ENCODE measurements at regions not wholly inside any gene's neighbourhood (a gene's known extent, or its start where the extent isn't known, plus 50 kb on each side); places are given as distances from the start of the nearest gene placed in this dataset.

- 94% methylated on average over 6 of the region's 8 CpGs for WGBS (ENCODE audit: insufficient coverage)
- H3K27me3 ChIP-seq (replicated peaks in 2 of 5; ENCODE audit: control insufficient read depth in 4 of 5, insufficient read depth in 5 of 5, low read length in 4 of 5) = no peaks in the 10 kb centered on the region
These were observed 699.4 kb downstream of the SLITRK1 start for GRCh38 chr13:83182845-83183244.

GRCh38 chr13:83178008-83178407, 704.3 kb downstream of the SLITRK1 start:
- CTCF ChIA-PET = no interaction called here
- peaks cover 0 to 3% (median 0%) of the 10 kb centered on the region in 5 experiments for H3K9me3 ChIP-seq (ENCODE audit: control extremely low read depth in 1 of 5, control insufficient read depth in 4 of 5, insufficient read depth in 2 of 5, low read depth in 1 of 5, low read length in 4 of 5)
- H3K27ac ChIP-seq (ENCODE audit: insufficient read depth in 1 of 2, low read depth in 1 of 2, low read length in 2 of 2, poor library complexity in 1 of 2, severe bottlenecking in 2 of 2) = no peak overlapping the region
- H3K36me3 ChIP-seq (ENCODE audit: control insufficient read depth in 4 of 4, insufficient read depth in 4 of 4, low read length in 3 of 4) = no peaks in the 10 kb centered on the region
- WGBS (ENCODE audit: insufficient coverage) = no CpG with 5 or more reads among the region's 1 CpG
- DNase-seq = no peak
- no peaks in the 10 kb centered on the region for H3K4me1 ChIP-seq (ENCODE audit: control extremely low read depth in 1 of 4, control insufficient read depth in 4 of 4, insufficient read depth in 4 of 4, low read length in 3 of 4)
- no peak overlapping the region for H3K4me3 ChIP-seq (ENCODE audit: control insufficient read depth in 1 of 7, extremely low read depth in 1 of 7, insufficient read depth in 4 of 7, low read depth in 2 of 7, low read length in 6 of 7)
- H3K27me3 ChIP-seq (replicated peaks in 2 of 5; ENCODE audit: control insufficient read depth in 4 of 5, insufficient read depth in 5 of 5, low read length in 4 of 5) = no peaks in the 10 kb centered on the region
- POLR2A ChIA-PET = no interaction called here

More at GRCh38 chr13:83182845-83183244, 699.4 kb downstream of the SLITRK1 start:
- no peak overlapping the region for H3K4me3 ChIP-seq (ENCODE audit: control insufficient read depth in 1 of 7, extremely low read depth in 1 of 7, insufficient read depth in 4 of 7, low read depth in 2 of 7, low read length in 6 of 7)
- no peaks in the 10 kb centered on the region for H3K4me1 ChIP-seq (ENCODE audit: control extremely low read depth in 1 of 4, control insufficient read depth in 4 of 4, insufficient read depth in 4 of 4, low read length in 3 of 4)
- CTCF ChIA-PET = no interaction called here
- no peak for DNase-seq
- H3K9me3 ChIP-seq (ENCODE audit: control extremely low read depth in 1 of 5, control insufficient read depth in 4 of 5, insufficient read depth in 2 of 5, low read depth in 1 of 5, low read length in 4 of 5) = peaks cover 0 to 15% (median 5%) of the 10 kb centered on the region in 5 experiments
- H3K36me3 ChIP-seq (ENCODE audit: control insufficient read depth in 4 of 4, insufficient read depth in 4 of 4, low read length in 3 of 4) = no peaks in the 10 kb centered on the region
- no peak overlapping the region for H3K27ac ChIP-seq (ENCODE audit: insufficient read depth in 1 of 2, low read depth in 1 of 2, low read length in 2 of 2, poor library complexity in 1 of 2, severe bottlenecking in 2 of 2)
- POLR2A ChIA-PET = no interaction called here

GRCh38 chr13:83168590-83168989, 713.7 kb downstream of the SLITRK1 start:
- Histone ChIP-seq H3K36me3 (ENCODE audit: control insufficient read depth in 4 of 4, insufficient read depth in 4 of 4, low read length in 3 of 4) (no peaks in the 10 kb centered on the region), H3K4me1 (ENCODE audit: control extremely low read depth in 1 of 4, control insufficient read depth in 4 of 4, insufficient read depth in 4 of 4, low read length in 3 of 4) (no peaks in the 10 kb centered on the region), H3K4me3 (ENCODE audit: control insufficient read depth in 1 of 7, extremely low read depth in 1 of 7, insufficient read depth in 4 of 7, low read depth in 2 of 7, low read length in 6 of 7) (no peak overlapping the region), H3K9me3 (ENCODE audit: control extremely low read depth in 1 of 5, control insufficient read depth in 4 of 5, insufficient read depth in 2 of 5, low read depth in 1 of 5, low read length in 4 of 5) (peaks cover 0 to 4% (median 0%) of the 10 kb centered on the region in 5 experiments), H3K27ac (ENCODE audit: insufficient read depth in 1 of 2, low read depth in 1 of 2, low read length in 2 of 2, poor library complexity in 1 of 2, severe bottlenecking in 2 of 2) (no peak overlapping the region), H3K27me3 (replicated peaks in 2 of 5; ENCODE audit: control insufficient read depth in 4 of 5, insufficient read depth in 5 of 5, low read length in 4 of 5) (no peaks in the 10 kb centered on the region)
- CTCF ChIA-PET = no interaction called here
- POLR2A ChIA-PET = no interaction called here
- no CpG with 5 or more reads among the region's 1 CpG for WGBS (ENCODE audit: insufficient coverage)
- DNase-seq = no peak

- 97% methylated on average over 3 of the region's 3 CpGs for WGBS (ENCODE audit: insufficient coverage)
These were observed 715.1 kb downstream of the SLITRK1 start for GRCh38 chr13:83167203-83167602.

GRCh38 chr13:83166550-83166949, 715.7 kb downstream of the SLITRK1 start:
- no peaks in the 10 kb centered on the region for H3K27me3 ChIP-seq (replicated peaks in 2 of 5; ENCODE audit: control insufficient read depth in 4 of 5, insufficient read depth in 5 of 5, low read length in 4 of 5)
- H3K4me1 ChIP-seq (ENCODE audit: control extremely low read depth in 1 of 4, control insufficient read depth in 4 of 4, insufficient read depth in 4 of 4, low read length in 3 of 4) = no peaks in the 10 kb centered on the region
- DNase-seq = no peak
- H3K27ac ChIP-seq (ENCODE audit: insufficient read depth in 1 of 2, low read depth in 1 of 2, low read length in 2 of 2, poor library complexity in 1 of 2, severe bottlenecking in 2 of 2) = no peak overlapping the region
- no peak overlapping the region for H3K4me3 ChIP-seq (ENCODE audit: control insufficient read depth in 1 of 7, extremely low read depth in 1 of 7, insufficient read depth in 4 of 7, low read depth in 2 of 7, low read length in 6 of 7)
- H3K9me3 ChIP-seq (ENCODE audit: control extremely low read depth in 1 of 5, control insufficient read depth in 4 of 5, insufficient read depth in 2 of 5, low read depth in 1 of 5, low read length in 4 of 5) = peaks cover 0 to 2% (median 0%) of the 10 kb centered on the region in 5 experiments
- H3K36me3 ChIP-seq (ENCODE audit: control insufficient read depth in 4 of 4, insufficient read depth in 4 of 4, low read length in 3 of 4) = no peaks in the 10 kb centered on the region
- CTCF ChIA-PET = no interaction called here
- POLR2A ChIA-PET = no interaction called here

More at GRCh38 chr13:83167203-83167602, 715.1 kb downstream of the SLITRK1 start:
- no peaks in the 10 kb centered on the region for H3K36me3 ChIP-seq (ENCODE audit: control insufficient read depth in 4 of 4, insufficient read depth in 4 of 4, low read length in 3 of 4)
- H3K27me3 ChIP-seq (replicated peaks in 2 of 5; ENCODE audit: control insufficient read depth in 4 of 5, insufficient read depth in 5 of 5, low read length in 4 of 5) = no peaks in the 10 kb centered on the region
- no peak overlapping the region for H3K4me3 ChIP-seq (ENCODE audit: control insufficient read depth in 1 of 7, extremely low read depth in 1 of 7, insufficient read depth in 4 of 7, low read depth in 2 of 7, low read length in 6 of 7)
- H3K4me1 ChIP-seq (ENCODE audit: control extremely low read depth in 1 of 4, control insufficient read depth in 4 of 4, insufficient read depth in 4 of 4, low read length in 3 of 4) = no peaks in the 10 kb centered on the region
- ChIA-PET POLR2A (no interaction called here), CTCF (no interaction called here)
- peaks cover 0 to 4% (median 0%) of the 10 kb centered on the region in 5 experiments for H3K9me3 ChIP-seq (ENCODE audit: control extremely low read depth in 1 of 5, control insufficient read depth in 4 of 5, insufficient read depth in 2 of 5, low read depth in 1 of 5, low read length in 4 of 5)
- DNase-seq = no peak
- no peak overlapping the region for H3K27ac ChIP-seq (ENCODE audit: insufficient read depth in 1 of 2, low read depth in 1 of 2, low read length in 2 of 2, poor library complexity in 1 of 2, severe bottlenecking in 2 of 2)

- H3K36me3 ChIP-seq (ENCODE audit: control insufficient read depth in 4 of 4, insufficient read depth in 4 of 4, low read length in 3 of 4) = no peaks in the 10 kb centered on the region
- H3K9me3 ChIP-seq (ENCODE audit: control extremely low read depth in 1 of 5, control insufficient read depth in 4 of 5, insufficient read depth in 2 of 5, low read depth in 1 of 5, low read length in 4 of 5) = peaks cover 0 to 9% (median 2%) of the 10 kb centered on the region in 5 experiments
- peak in 2 of 3 donors; percentile 30 to 63 for DNase-seq
- H3K27me3 ChIP-seq (replicated peaks in 2 of 5; ENCODE audit: control insufficient read depth in 4 of 5, insufficient read depth in 5 of 5, low read length in 4 of 5) = no peaks in the 10 kb centered on the region
- POLR2A ChIA-PET = no interaction called here
- 0% methylated on average over 1 of the region's 2 CpGs for WGBS (ENCODE audit: insufficient coverage)
- H3K27ac ChIP-seq (ENCODE audit: insufficient read depth in 1 of 2, low read depth in 1 of 2, low read length in 2 of 2, poor library complexity in 1 of 2, severe bottlenecking in 2 of 2) = no peak overlapping the region
- CTCF ChIA-PET = no interaction called here
- H3K4me1 ChIP-seq (ENCODE audit: control extremely low read depth in 1 of 4, control insufficient read depth in 4 of 4, insufficient read depth in 4 of 4, low read length in 3 of 4) = no peaks in the 10 kb centered on the region
- no peak overlapping the region for H3K4me3 ChIP-seq (ENCODE audit: control insufficient read depth in 1 of 7, extremely low read depth in 1 of 7, insufficient read depth in 4 of 7, low read depth in 2 of 7, low read length in 6 of 7)
These were observed 719.8 kb downstream of the SLITRK1 start for GRCh38 chr13:83162493-83162892.

- Histone ChIP-seq H3K4me3 (ENCODE audit: control insufficient read depth in 1 of 7, extremely low read depth in 1 of 7, insufficient read depth in 4 of 7, low read depth in 2 of 7, low read length in 6 of 7) (peak overlapping the region in 1 of 7 experiments; percentile 38), H3K27me3 (replicated peaks in 2 of 5; ENCODE audit: control insufficient read depth in 4 of 5, insufficient read depth in 5 of 5, low read length in 4 of 5) (no peaks in the 10 kb centered on the region), H3K36me3 (ENCODE audit: control insufficient read depth in 4 of 4, insufficient read depth in 4 of 4, low read length in 3 of 4) (no peaks in the 10 kb centered on the region), H3K27ac (ENCODE audit: insufficient read depth in 1 of 2, low read depth in 1 of 2, low read length in 2 of 2, poor library complexity in 1 of 2, severe bottlenecking in 2 of 2) (peak overlapping the region; percentile 87 to 91), H3K9me3 (ENCODE audit: control extremely low read depth in 1 of 5, control insufficient read depth in 4 of 5, insufficient read depth in 2 of 5, low read depth in 1 of 5, low read length in 4 of 5) (peaks cover 0 to 13% (median 5%) of the 10 kb centered on the region in 5 experiments), H3K4me1 (ENCODE audit: control extremely low read depth in 1 of 4, control insufficient read depth in 4 of 4, insufficient read depth in 4 of 4, low read length in 3 of 4) (peaks cover 2 to 39% (median 10%) of the 10 kb centered on the region in 4 experiments)
- peak; percentile 84 to 96 (median 95) for DNase-seq
- CTCF ChIA-PET = no interaction called here
- 0% methylated on average over 1 of the region's 2 CpGs for WGBS (ENCODE audit: insufficient coverage)
- POLR2A ChIA-PET = interaction anchor here (0.7 kb wide), 1 partner anchor 139 kb away, joined by 5 read pairs; no protein-coding TSS in a partner anchor
These were observed 728.4 kb downstream of the SLITRK1 start for GRCh38 chr13:83153848-83154247.

Measured in common myeloid progenitor, CD34-positive (primary cell).